Posterior vena cava (tissue), 2 donors: ENCODE measurements at regions not wholly inside any gene's neighbourhood (a gene's known extent, or its start where the extent isn't known, plus 50 kb on each side); places are given as distances from the start of the nearest gene placed in this dataset.

Experiments used
- DNase-seq: peaks from one replicate; pipeline ENCODE4 v3.0.0-alpha.2; 2020; ENCODE audit warnings: low spot score
- intact Hi-C, 2 donors: fragments of 100-400 bp; cut with DNase I; formaldehyde crosslinking; loops; one replicate each; pipeline versions ENCODE4 v1.14.1 to v1.14.2; 2022 to 2023
- donor health status: DM: yes; HTN: yes; CAD: no.
- donor health status: DM: yes; HTN: yes; CAD: no.

- intact Hi-C loops, result no loop called here
- DNase-seq, result no peak
These were observed 1044.5 kb upstream of the POU3F3 start for GRCh38 chr2:103809415-103809814.

- no peak for DNase-seq
- intact Hi-C loops, result no loop called here
These were observed 1043.9 kb upstream of the POU3F3 start for GRCh38 chr2:103809941-103810441.

GRCh38 chr2:103810875-103811274, 1043.0 kb upstream of the POU3F3 start:
- DNase-seq, result no peak
- intact Hi-C loops, result no loop called here

GRCh38 chr2:103814016-103814415, 1039.9 kb upstream of the POU3F3 start:
- DNase-seq, result no peak
- intact Hi-C loops, result no loop called here

GRCh38 chr2:103815731-103816130, 1038.2 kb upstream of the POU3F3 start:
- intact Hi-C loops, result no loop called here
- DNase-seq, result no peak

- intact Hi-C loops, result no loop called here
These were observed 1036.2 kb upstream of the POU3F3 start for GRCh38 chr2:103817746-103818145.

GRCh38 chr2:103818176-103818575, 1035.7 kb upstream of the POU3F3 start:
- intact Hi-C loops, result no loop called here
- no peak for DNase-seq

More at GRCh38 chr2:103817746-103818145, 1036.2 kb upstream of the POU3F3 start:
- DNase-seq, result no peak

- intact Hi-C loops, result no loop called here
- DNase-seq, result no peak
These were observed 1034.3 kb upstream of the POU3F3 start for GRCh38 chr2:103819599-103819998.

- DNase-seq, result no peak
- intact Hi-C loops, result no loop called here
These were observed 1030.1 kb upstream of the POU3F3 start for GRCh38 chr2:103823847-103824246.

GRCh38 chr2:103847276-103847675, 1006.6 kb upstream of the POU3F3 start:
- no peak for DNase-seq
- intact Hi-C loops, result no loop called here

- intact Hi-C loops, result no loop called here
- DNase-seq, result no peak
These were observed 994.7 kb upstream of the POU3F3 start for GRCh38 chr2:103859238-103859637.

GRCh38 chr2:103860016-103860415, 993.9 kb upstream of the POU3F3 start:
- no peak for DNase-seq
- intact Hi-C loops, result no loop called here

GRCh38 chr2:103868396-103868795, 985.5 kb upstream of the POU3F3 start:
- DNase-seq, result no peak
- intact Hi-C loops, result no loop called here

- DNase-seq, result no peak
- intact Hi-C loops, result no loop called here
These were observed 980.1 kb upstream of the POU3F3 start for GRCh38 chr2:103873716-103874351.

GRCh38 chr2:103875131-103875530, 978.8 kb upstream of the POU3F3 start:
- DNase-seq, result no peak

GRCh38 chr2:103875531-103875930, 978.4 kb upstream of the POU3F3 start:
- intact Hi-C loops, result no loop called here
- DNase-seq, result no peak

More at GRCh38 chr2:103875131-103875530, 978.8 kb upstream of the POU3F3 start:
- intact Hi-C loops, result no loop called here

- no peak for DNase-seq
- intact Hi-C loops, result no loop called here
These were observed 977.3 kb upstream of the POU3F3 start for GRCh38 chr2:103876611-103877010.

GRCh38 chr2:103879101-103879500, 974.8 kb upstream of the POU3F3 start:
- intact Hi-C loops, result no loop called here
- DNase-seq, result no peak

GRCh38 chr2:103880081-103880834, 973.7 kb upstream of the POU3F3 start:
- intact Hi-C loops, result no loop called here
- no peak for DNase-seq

- DNase-seq, result no peak
- intact Hi-C loops, result no loop called here
These were observed 966.3 kb upstream of the POU3F3 start for GRCh38 chr2:103887625-103888024.

- DNase-seq, result no peak
These were observed 957.7 kb upstream of the POU3F3 start for GRCh38 chr2:103896182-103896581.

More at GRCh38 chr2:103896182-103896581, 957.7 kb upstream of the POU3F3 start:
- intact Hi-C loops, result no loop called here
